ENCODE measurements at regions not wholly inside any gene's neighbourhood (a gene's known extent, or its start where the extent isn't known, plus 50 kb on each side); places are given as distances from the start of the nearest gene placed in this dataset.

DNA sequence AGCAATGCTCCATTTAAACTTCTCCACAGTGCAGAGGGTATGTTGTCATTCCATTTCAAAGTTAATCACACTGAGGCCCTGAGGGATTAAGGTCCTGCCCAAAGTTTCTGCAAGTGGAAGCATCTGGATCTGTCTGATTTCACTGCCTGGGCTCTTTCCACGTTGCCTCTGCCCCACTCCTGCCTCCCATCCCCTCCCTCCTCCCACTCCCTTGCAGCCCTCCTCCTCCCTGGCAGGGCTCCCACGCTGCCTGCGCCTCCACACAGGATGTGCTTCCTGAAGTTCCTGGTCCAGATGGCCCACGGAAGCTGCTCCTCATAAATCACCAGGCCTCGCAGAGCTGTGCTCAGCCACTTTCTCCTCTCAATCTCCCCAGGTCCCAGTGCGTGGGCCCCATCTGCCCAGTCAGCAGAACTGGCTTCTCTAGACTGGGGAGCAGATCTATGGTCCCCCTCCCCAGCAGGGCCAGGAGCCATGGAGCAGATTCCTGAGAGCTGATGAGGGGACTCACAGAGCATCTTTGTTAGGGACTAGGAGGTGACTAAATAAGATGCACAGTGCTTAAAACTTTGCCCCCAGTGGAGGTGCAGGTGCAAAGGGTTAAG is 65.4 kb upstream of the MAFB start:
- 55% methylated on average over 6 of the region's 6 CpGs for WGBS
- H3K36me3 ChIP-seq (ENCODE audit: control insufficient read depth in 4 of 4, insufficient read depth in 3 of 4, low read depth in 1 of 4, low read length in 3 of 4) = no peaks in the 10 kb centered on the region
- TF ChIP-seq GABPA (IDR thresholded peaks at IDR 0.05 in 1 of 2, conservative IDR thresholded peaks at IDR 0.05 in 1 of 2) (no peak), FOXA1 (IDR thresholded peaks at IDR 0.05) (no peak), TAF1 (conservative IDR thresholded peaks at IDR 0.05) (no peak), SP1 (IDR thresholded peaks at IDR 0.05) (no peak), HNF4A (conservative IDR thresholded peaks at IDR 0.05) (no peak), EGR1 (IDR thresholded peaks at IDR 0.05; ENCODE audit: low read depth in 2 of 2) (no peak), RAD21 (IDR thresholded peaks at IDR 0.05) (no peak), YY1 (IDR thresholded peaks at IDR 0.05) (no peak)
- TF ChIP-seq, protein P1, sequence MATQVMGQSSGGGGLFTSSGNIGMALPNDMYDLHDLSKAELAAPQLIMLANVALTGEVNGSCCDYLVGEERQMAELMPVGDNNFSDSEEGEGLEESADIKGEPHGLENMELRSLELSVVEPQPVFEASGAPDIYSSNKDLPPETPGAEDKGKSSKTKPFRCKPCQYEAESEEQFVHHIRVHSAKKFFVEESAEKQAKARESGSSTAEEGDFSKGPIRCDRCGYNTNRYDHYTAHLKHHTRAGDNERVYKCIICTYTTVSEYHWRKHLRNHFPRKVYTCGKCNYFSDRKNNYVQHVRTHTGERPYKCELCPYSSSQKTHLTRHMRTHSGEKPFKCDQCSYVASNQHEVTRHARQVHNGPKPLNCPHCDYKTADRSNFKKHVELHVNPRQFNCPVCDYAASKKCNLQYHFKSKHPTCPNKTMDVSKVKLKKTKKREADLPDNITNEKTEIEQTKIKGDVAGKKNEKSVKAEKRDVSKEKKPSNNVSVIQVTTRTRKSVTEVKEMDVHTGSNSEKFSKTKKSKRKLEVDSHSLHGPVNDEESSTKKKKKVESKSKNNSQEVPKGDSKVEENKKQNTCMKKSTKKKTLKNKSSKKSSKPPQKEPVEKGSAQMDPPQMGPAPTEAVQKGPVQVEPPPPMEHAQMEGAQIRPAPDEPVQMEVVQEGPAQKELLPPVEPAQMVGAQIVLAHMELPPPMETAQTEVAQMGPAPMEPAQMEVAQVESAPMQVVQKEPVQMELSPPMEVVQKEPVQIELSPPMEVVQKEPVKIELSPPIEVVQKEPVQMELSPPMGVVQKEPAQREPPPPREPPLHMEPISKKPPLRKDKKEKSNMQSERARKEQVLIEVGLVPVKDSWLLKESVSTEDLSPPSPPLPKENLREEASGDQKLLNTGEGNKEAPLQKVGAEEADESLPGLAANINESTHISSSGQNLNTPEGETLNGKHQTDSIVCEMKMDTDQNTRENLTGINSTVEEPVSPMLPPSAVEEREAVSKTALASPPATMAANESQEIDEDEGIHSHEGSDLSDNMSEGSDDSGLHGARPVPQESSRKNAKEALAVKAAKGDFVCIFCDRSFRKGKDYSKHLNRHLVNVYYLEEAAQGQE (IDR thresholded peaks at IDR 0.05) = no peak
- no peaks in the 10 kb centered on the region for H3K27me3 ChIP-seq (ENCODE audit: control insufficient read depth in 4 of 4, insufficient read depth in 4 of 4, low read length in 3 of 4)
- no peak overlapping the region for H3K27ac ChIP-seq (ENCODE audit: low read depth in 1 of 2, low read length in 2 of 2)
- no peak overlapping the region for H3K4me3 ChIP-seq (ENCODE audit: low read depth in 1 of 3, low read length in 3 of 3)
- DNase-seq (ENCODE audit: low spot score) = no peak
- H3K9ac ChIP-seq (ENCODE audit: low read depth in 1 of 2, low read length in 2 of 2) = no peak overlapping the region
- H3K4me1 ChIP-seq (ENCODE audit: control insufficient read depth in 4 of 4, insufficient read depth in 4 of 4, low read length in 3 of 4) = no peaks in the 10 kb centered on the region
- H3K9me3 ChIP-seq (ENCODE audit: control insufficient read depth in 4 of 4, low read length in 3 of 4) = peaks cover 0 to 4% (median 0%) of the 10 kb centered on the region in 4 donors

DNA sequence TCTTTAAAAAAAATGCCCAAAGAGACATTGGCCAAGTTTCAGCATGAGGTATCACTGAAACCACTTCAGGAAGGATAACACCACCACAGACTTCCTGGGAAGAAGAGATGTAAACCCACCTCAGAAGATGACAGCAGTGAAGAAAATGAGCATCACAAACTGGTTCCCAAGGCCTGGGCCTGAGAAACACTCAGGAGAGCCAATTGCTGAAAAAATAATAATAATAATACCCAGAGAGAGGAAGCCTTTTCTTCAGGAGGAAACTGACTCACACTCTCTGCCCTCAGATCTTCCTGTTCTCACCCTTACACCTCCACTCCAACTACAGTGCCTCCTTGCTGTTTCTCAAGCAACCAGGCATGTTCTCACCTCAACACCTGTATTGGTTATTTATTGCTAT is 68.1 kb upstream of the MAFB start:
- H3K9ac ChIP-seq (ENCODE audit: low read depth in 1 of 2, low read length in 2 of 2) = no peak overlapping the region
- DNase-seq (ENCODE audit: low spot score) = no peak
- H3K27ac ChIP-seq (ENCODE audit: low read depth in 1 of 2, low read length in 2 of 2) = no peak overlapping the region
- H3K9me3 ChIP-seq (ENCODE audit: control insufficient read depth in 4 of 4, low read length in 3 of 4) = peaks cover 0 to 4% (median 0%) of the 10 kb centered on the region in 4 donors
- TF ChIP-seq YY1 (IDR thresholded peaks at IDR 0.05) (no peak), HNF4G (IDR thresholded peaks at IDR 0.05) (no peak), FOXA1 (IDR thresholded peaks at IDR 0.05) (no peak), RXRA (IDR thresholded peaks at IDR 0.05) (no peak), SP1 (IDR thresholded peaks at IDR 0.05) (no peak), FOXA2 (IDR thresholded peaks at IDR 0.05) (no peak), JUND (IDR thresholded peaks at IDR 0.05) (no peak)
- TF ChIP-seq, protein P2, sequence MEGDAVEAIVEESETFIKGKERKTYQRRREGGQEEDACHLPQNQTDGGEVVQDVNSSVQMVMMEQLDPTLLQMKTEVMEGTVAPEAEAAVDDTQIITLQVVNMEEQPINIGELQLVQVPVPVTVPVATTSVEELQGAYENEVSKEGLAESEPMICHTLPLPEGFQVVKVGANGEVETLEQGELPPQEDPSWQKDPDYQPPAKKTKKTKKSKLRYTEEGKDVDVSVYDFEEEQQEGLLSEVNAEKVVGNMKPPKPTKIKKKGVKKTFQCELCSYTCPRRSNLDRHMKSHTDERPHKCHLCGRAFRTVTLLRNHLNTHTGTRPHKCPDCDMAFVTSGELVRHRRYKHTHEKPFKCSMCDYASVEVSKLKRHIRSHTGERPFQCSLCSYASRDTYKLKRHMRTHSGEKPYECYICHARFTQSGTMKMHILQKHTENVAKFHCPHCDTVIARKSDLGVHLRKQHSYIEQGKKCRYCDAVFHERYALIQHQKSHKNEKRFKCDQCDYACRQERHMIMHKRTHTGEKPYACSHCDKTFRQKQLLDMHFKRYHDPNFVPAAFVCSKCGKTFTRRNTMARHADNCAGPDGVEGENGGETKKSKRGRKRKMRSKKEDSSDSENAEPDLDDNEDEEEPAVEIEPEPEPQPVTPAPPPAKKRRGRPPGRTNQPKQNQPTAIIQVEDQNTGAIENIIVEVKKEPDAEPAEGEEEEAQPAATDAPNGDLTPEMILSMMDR (IDR thresholded peaks at IDR 0.05; ENCODE audit: low read depth, low read length, missing input control) = no peak
- TF ChIP-seq, protein P3, sequence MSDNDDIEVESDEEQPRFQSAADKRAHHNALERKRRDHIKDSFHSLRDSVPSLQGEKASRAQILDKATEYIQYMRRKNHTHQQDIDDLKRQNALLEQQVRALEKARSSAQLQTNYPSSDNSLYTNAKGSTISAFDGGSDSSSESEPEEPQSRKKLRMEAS (IDR thresholded peaks at IDR 0.05) = no peak
- TF ChIP-seq, protein P4, sequence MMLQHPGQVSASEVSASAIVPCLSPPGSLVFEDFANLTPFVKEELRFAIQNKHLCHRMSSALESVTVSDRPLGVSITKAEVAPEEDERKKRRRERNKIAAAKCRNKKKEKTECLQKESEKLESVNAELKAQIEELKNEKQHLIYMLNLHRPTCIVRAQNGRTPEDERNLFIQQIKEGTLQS (IDR thresholded peaks at IDR 0.05) = no peak
- TF ChIP-seq, protein P5, sequence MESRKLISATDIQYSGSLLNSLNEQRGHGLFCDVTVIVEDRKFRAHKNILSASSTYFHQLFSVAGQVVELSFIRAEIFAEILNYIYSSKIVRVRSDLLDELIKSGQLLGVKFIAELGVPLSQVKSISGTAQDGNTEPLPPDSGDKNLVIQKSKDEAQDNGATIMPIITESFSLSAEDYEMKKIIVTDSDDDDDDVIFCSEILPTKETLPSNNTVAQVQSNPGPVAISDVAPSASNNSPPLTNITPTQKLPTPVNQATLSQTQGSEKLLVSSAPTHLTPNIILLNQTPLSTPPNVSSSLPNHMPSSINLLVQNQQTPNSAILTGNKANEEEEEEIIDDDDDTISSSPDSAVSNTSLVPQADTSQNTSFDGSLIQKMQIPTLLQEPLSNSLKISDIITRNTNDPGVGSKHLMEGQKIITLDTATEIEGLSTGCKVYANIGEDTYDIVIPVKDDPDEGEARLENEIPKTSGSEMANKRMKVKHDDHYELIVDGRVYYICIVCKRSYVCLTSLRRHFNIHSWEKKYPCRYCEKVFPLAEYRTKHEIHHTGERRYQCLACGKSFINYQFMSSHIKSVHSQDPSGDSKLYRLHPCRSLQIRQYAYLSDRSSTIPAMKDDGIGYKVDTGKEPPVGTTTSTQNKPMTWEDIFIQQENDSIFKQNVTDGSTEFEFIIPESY (IDR thresholded peaks at IDR 0.05) = no peak
- TF ChIP-seq, protein P1 (IDR thresholded peaks at IDR 0.05) = no peak
- H3K4me1 ChIP-seq (ENCODE audit: control insufficient read depth in 4 of 4, insufficient read depth in 4 of 4, low read length in 3 of 4) = no peaks in the 10 kb centered on the region
- H3K36me3 ChIP-seq (ENCODE audit: control insufficient read depth in 4 of 4, insufficient read depth in 3 of 4, low read depth in 1 of 4, low read length in 3 of 4) = no peaks in the 10 kb centered on the region
- H3K4me3 ChIP-seq (ENCODE audit: low read depth in 1 of 3, low read length in 3 of 3) = no peak overlapping the region
- no peaks in the 10 kb centered on the region for H3K27me3 ChIP-seq (ENCODE audit: control insufficient read depth in 4 of 4, insufficient read depth in 4 of 4, low read length in 3 of 4)
